ENCODE measurements at regions not wholly inside any gene's neighbourhood (a gene's known extent, or its start where the extent isn't known, plus 50 kb on each side); places are given as distances from the start of the nearest gene placed in this dataset.

- intact Hi-C loops (cut with micrococcal nuclease): no loop called here
- H3K79me2 ChIP-seq (ENCODE audit: insufficient read depth, low read length): no peaks in the 10 kb centered on the region
- H3K4me2 ChIP-seq (ENCODE audit: low read length): no peak overlapping the region
- TF ChIP-seq ELF1 (IDR thresholded peaks at IDR 0.05; ENCODE audit: borderline replicate concordance, low read depth) (no peak), EGR1 (IDR thresholded peaks at IDR 0.05; ENCODE audit: low read depth) (no peak), SIN3A (IDR thresholded peaks at IDR 0.05; ENCODE audit: low read depth) (no peak), RAD21 (IDR thresholded peaks at IDR 0.05; ENCODE audit: low read depth) (no peak), POLR2AphosphoS5 (IDR thresholded peaks at IDR 0.05; ENCODE audit: low read depth, low read length) (no peak), CEBPB (IDR thresholded peaks at IDR 0.05; ENCODE audit: low read depth) (no peak), YY1 (IDR thresholded peaks at IDR 0.05; ENCODE audit: extremely low read depth, insufficient replicate concordance, low read depth, low read length) (no peak), EZH2phosphoT487 (IDR thresholded peaks at IDR 0.05; ENCODE audit: borderline replicate concordance) (no peak), CTCF (IDR thresholded peaks at IDR 0.05 in 2 of 3, conservative IDR thresholded peaks at IDR 0.05 in 1 of 3; ENCODE audit: borderline replicate concordance in 1 of 3, insufficient read depth in 1 of 3, low read depth in 2 of 3, low read length in 2 of 3) (no peak), ZFX (IDR thresholded peaks at IDR 0.05) (no peak), EZH2 (IDR thresholded peaks at IDR 0.05) (no peak), SP1 (IDR thresholded peaks at IDR 0.05; ENCODE audit: low read depth) (no peak), TCF7L2 (IDR thresholded peaks at IDR 0.05; ENCODE audit: borderline replicate concordance, extremely low read depth, insufficient read depth, insufficient read length) (no peak), SRF (IDR thresholded peaks at IDR 0.05; ENCODE audit: low read depth) (no peak)
- TF ChIP-seq, protein P1, sequence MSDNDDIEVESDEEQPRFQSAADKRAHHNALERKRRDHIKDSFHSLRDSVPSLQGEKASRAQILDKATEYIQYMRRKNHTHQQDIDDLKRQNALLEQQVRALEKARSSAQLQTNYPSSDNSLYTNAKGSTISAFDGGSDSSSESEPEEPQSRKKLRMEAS (IDR thresholded peaks at IDR 0.05): no peak
- TF ChIP-seq, protein P2, sequence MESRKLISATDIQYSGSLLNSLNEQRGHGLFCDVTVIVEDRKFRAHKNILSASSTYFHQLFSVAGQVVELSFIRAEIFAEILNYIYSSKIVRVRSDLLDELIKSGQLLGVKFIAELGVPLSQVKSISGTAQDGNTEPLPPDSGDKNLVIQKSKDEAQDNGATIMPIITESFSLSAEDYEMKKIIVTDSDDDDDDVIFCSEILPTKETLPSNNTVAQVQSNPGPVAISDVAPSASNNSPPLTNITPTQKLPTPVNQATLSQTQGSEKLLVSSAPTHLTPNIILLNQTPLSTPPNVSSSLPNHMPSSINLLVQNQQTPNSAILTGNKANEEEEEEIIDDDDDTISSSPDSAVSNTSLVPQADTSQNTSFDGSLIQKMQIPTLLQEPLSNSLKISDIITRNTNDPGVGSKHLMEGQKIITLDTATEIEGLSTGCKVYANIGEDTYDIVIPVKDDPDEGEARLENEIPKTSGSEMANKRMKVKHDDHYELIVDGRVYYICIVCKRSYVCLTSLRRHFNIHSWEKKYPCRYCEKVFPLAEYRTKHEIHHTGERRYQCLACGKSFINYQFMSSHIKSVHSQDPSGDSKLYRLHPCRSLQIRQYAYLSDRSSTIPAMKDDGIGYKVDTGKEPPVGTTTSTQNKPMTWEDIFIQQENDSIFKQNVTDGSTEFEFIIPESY (IDR thresholded peaks at IDR 0.05; ENCODE audit: extremely low read depth, insufficient replicate concordance, low read length): no peak
- H3K9me2 ChIP-seq (ENCODE audit: insufficient read depth): no peaks in the 10 kb centered on the region
- ChIA-PET POLR2A (no interaction called here), RAD21 (ENCODE audit: low non-redundant PET in 1 of 2, low total read pairs in 2 of 2, uncharacterized antibody in 2 of 2, unreplicated experiment in 2 of 2) (no interaction called here), CTCF (no interaction called here)
- H3K9ac ChIP-seq (ENCODE audit: low read length): no peak overlapping the region
- H3K4me3 ChIP-seq (replicated peaks in 1 of 2; ENCODE audit: low read depth in 1 of 2, low read length in 2 of 2): no peak overlapping the region
- no peaks in the 10 kb centered on the region for H3K4me1 ChIP-seq (ENCODE audit: control insufficient read depth in 1 of 2, insufficient read depth in 2 of 2, low read length in 2 of 2)
- ATAC-seq (no peak), DNase-seq (ENCODE audit: low read depth, low spot score) (no peak)
- H3K9me3 ChIP-seq (ENCODE audit: control insufficient read depth in 1 of 2, insufficient read depth in 1 of 2, low read depth in 1 of 2, low read length in 2 of 2): no peaks in the 10 kb centered on the region
- no peaks in the 10 kb centered on the region for H3K27me3 ChIP-seq (ENCODE audit: insufficient read depth, low read length)
- no TSS peak for BruUV-seq (replicated peaks)
- no peak overlapping the region for H2AFZ ChIP-seq (ENCODE audit: low read depth, low read length, poor library complexity, severe bottlenecking)
- H3K36me3 ChIP-seq (ENCODE audit: control insufficient read depth in 1 of 2, insufficient read depth in 2 of 2, low read length in 2 of 2): no peaks in the 10 kb centered on the region
- no peaks in the 10 kb centered on the region for H4K20me1 ChIP-seq (ENCODE audit: insufficient read depth)
- no peak overlapping the region for H3K27ac ChIP-seq (ENCODE audit: low read depth, low read length)
Measured at GRCh38 chr7:85413718-85414117, 226.9 kb upstream of the SEMA3D start.
